DND-41 (cell line): ENCODE measurements at regions not wholly inside any gene's neighbourhood (a gene's known extent, or its start where the extent isn't known, plus 50 kb on each side); places are given as distances from the start of the nearest gene placed in this dataset.

Experiments
- ATAC-seq: fragments of 200-7000 bp; cut with Tn5 transposase; 3 replicates; pipeline ENCODE4 v1.9.1; 2021; ENCODE audit warnings: low read depth; ENCODE audit not compliant: insufficient read depth
- DNase-seq: peaks from one replicate; pipeline ENCODE4 v3.0.0-alpha.2; 2020
- H2AFZ ChIP-seq: 2 replicates; pipeline ENCODE4 v1.6.0; 2012; ENCODE audit warnings: low read depth, low read length
- H3K27ac ChIP-seq: 2 replicates; pipeline ENCODE4 v1.5.1; 2012; ENCODE audit warnings: low read length, inconsistent platforms
- H3K27me3 ChIP-seq: fragments of 200-600 bp; sonication (generic); 2 replicates; pipeline ENCODE4 v1.6.0; 2012; ENCODE audit warnings: low read length, mild to moderate bottlenecking, inconsistent platforms; ENCODE audit not compliant: insufficient read depth, poor library complexity
- H3K36me3 ChIP-seq: 2 replicates; pipeline ENCODE4 v1.5.1; 2012; ENCODE audit warnings: low read length, inconsistent platforms; ENCODE audit not compliant: insufficient read depth
- H3K4me1 ChIP-seq: 2 replicates; pipeline ENCODE4 v1.5.1; 2012; ENCODE audit warnings: mild to moderate bottlenecking, low read length; ENCODE audit not compliant: insufficient read depth
- H3K4me2 ChIP-seq: 2 replicates; pipeline ENCODE4 v1.6.0; 2012; ENCODE audit warnings: mild to moderate bottlenecking, moderate library complexity, low read length, inconsistent platforms; ENCODE audit not compliant: insufficient read depth
- H3K4me3 ChIP-seq, 2 experiments: fragments of 200-600 bp in 1 of 2; shearing (Covaris generic) in 1 of 2; 2 replicates each; pipeline ENCODE4 v1.5.1; 2012 to 2016; ENCODE audit warnings: inconsistent platforms in 2 of 2, low read length in 2 of 2, mild to moderate bottlenecking in 2 of 2, low read depth in 1 of 2, moderate library complexity in 1 of 2
- H3K79me2 ChIP-seq: 2 replicates; pipeline ENCODE4 v1.6.0; 2012; ENCODE audit warnings: low read length, inconsistent platforms; ENCODE audit not compliant: insufficient read depth
- H3K9ac ChIP-seq: 2 replicates; pipeline ENCODE4 v1.6.0; 2012; ENCODE audit warnings: low read depth, mild to moderate bottlenecking, inconsistent platforms, low read length, moderate library complexity
- H3K9me3 ChIP-seq: 2 replicates; pipeline ENCODE4 v1.5.1; 2012; ENCODE audit warnings: low read length, moderate library complexity, mild to moderate bottlenecking, inconsistent platforms; ENCODE audit not compliant: insufficient read depth, severe bottlenecking
- H4K20me1 ChIP-seq: 2 replicates; pipeline ENCODE4 v1.6.0; 2012; ENCODE audit warnings: low read length; ENCODE audit not compliant: insufficient read depth
- CTCF ChIP-seq: IDR thresholded peaks from 2 replicates; pipeline ENCODE4 v1.5.1; 2012; ENCODE audit warnings: borderline replicate concordance, low read length, moderate library complexity, mild to moderate bottlenecking; ENCODE audit not compliant: poor library complexity, severe bottlenecking; ENCODE audit errors: extremely low read depth
- EZH2 ChIP-seq: IDR thresholded peaks from 3 replicates; pipeline ENCODE4 v1.6.1; 2012; ENCODE audit warnings: borderline replicate concordance, low read depth, mild to moderate bottlenecking, moderate library complexity, low read length, inconsistent platforms; ENCODE audit not compliant: severe bottlenecking

- H3K9me3 ChIP-seq = no peaks in the 10 kb centered on the region
- no peaks in the 10 kb centered on the region for H3K79me2 ChIP-seq
- H3K27me3 ChIP-seq = peaks cover 19% of the 10 kb centered on the region
- H3K4me1 ChIP-seq = no peaks in the 10 kb centered on the region
- H4K20me1 ChIP-seq = no peaks in the 10 kb centered on the region
- no peak overlapping the region for H3K4me2 ChIP-seq
- DNase-seq = no peak
- no peaks in the 10 kb centered on the region for H3K36me3 ChIP-seq
- no peak for ATAC-seq
- TF ChIP-seq EZH2 = no peak
- no peak for TF ChIP-seq CTCF
- H3K9ac ChIP-seq = no peak overlapping the region
- H3K4me3 ChIP-seq = no peak overlapping the region
- no peak overlapping the region for H2AFZ ChIP-seq
- no peak overlapping the region for H3K27ac ChIP-seq
Measured at GRCh38 chr16:80341263-80341662, 199.5 kb upstream of the DYNLRB2 start.

- Histone ChIP-seq H2AFZ (no peak overlapping the region), H3K9me3 (no peaks in the 10 kb centered on the region), H3K79me2 (no peaks in the 10 kb centered on the region), H3K4me1 (no peaks in the 10 kb centered on the region), H3K27me3 (peaks cover 11% of the 10 kb centered on the region), H3K4me3 (no peak overlapping the region), H3K27ac (no peak overlapping the region), H3K9ac (no peak overlapping the region), H3K4me2 (no peak overlapping the region), H3K36me3 (no peaks in the 10 kb centered on the region), H4K20me1 (no peaks in the 10 kb centered on the region)
- TF ChIP-seq CTCF = no peak
- TF ChIP-seq EZH2 = no peak
- DNase-seq = no peak
- ATAC-seq = no peak
Measured at GRCh38 chr16:80337786-80338185, 203.0 kb upstream of the DYNLRB2 start.

GRCh38 chr16:80330803-80331202, 210.0 kb upstream of the DYNLRB2 start:
- no peak for DNase-seq
- H3K4me2 ChIP-seq = no peak overlapping the region
- H3K27me3 ChIP-seq = peaks cover 9% of the 10 kb centered on the region
- H3K36me3 ChIP-seq = no peaks in the 10 kb centered on the region
- H3K4me1 ChIP-seq = no peaks in the 10 kb centered on the region
- H3K4me3 ChIP-seq = no peak overlapping the region
- H2AFZ ChIP-seq = no peak overlapping the region
- no peaks in the 10 kb centered on the region for H4K20me1 ChIP-seq
- no peaks in the 10 kb centered on the region for H3K9me3 ChIP-seq
- H3K79me2 ChIP-seq = no peaks in the 10 kb centered on the region
- H3K27ac ChIP-seq = no peak overlapping the region
- TF ChIP-seq EZH2 = no peak
- TF ChIP-seq CTCF = no peak
- no peak overlapping the region for H3K9ac ChIP-seq
- no peak for ATAC-seq

- no peaks in the 10 kb centered on the region for H3K9me3 ChIP-seq
- no peaks in the 10 kb centered on the region for H3K79me2 ChIP-seq
- DNase-seq (no peak), ATAC-seq (no peak)
- peaks cover 9% of the 10 kb centered on the region for H3K27me3 ChIP-seq
- H3K27ac ChIP-seq = no peak overlapping the region
- H3K4me1 ChIP-seq = no peaks in the 10 kb centered on the region
- no peak overlapping the region for H2AFZ ChIP-seq
- no peaks in the 10 kb centered on the region for H3K36me3 ChIP-seq
- no peak overlapping the region for H3K4me3 ChIP-seq
- H4K20me1 ChIP-seq = no peaks in the 10 kb centered on the region
- TF ChIP-seq EZH2 = no peak
- TF ChIP-seq CTCF = no peak
- no peak overlapping the region for H3K9ac ChIP-seq
- no peak overlapping the region for H3K4me2 ChIP-seq
Measured at GRCh38 chr16:80330150-80330549, 210.6 kb upstream of the DYNLRB2 start.
